ENCODE measurements at regions not wholly inside any gene's neighbourhood (a gene's known extent, or its start where the extent isn't known, plus 50 kb on each side); places are given as distances from the start of the nearest gene placed in this dataset.
"Not testable (repeated sequence)": the region's sequence is repeated elsewhere in the genome, so short reads cannot be mapped to it uniquely, and the experiment has no call there.

DNA sequence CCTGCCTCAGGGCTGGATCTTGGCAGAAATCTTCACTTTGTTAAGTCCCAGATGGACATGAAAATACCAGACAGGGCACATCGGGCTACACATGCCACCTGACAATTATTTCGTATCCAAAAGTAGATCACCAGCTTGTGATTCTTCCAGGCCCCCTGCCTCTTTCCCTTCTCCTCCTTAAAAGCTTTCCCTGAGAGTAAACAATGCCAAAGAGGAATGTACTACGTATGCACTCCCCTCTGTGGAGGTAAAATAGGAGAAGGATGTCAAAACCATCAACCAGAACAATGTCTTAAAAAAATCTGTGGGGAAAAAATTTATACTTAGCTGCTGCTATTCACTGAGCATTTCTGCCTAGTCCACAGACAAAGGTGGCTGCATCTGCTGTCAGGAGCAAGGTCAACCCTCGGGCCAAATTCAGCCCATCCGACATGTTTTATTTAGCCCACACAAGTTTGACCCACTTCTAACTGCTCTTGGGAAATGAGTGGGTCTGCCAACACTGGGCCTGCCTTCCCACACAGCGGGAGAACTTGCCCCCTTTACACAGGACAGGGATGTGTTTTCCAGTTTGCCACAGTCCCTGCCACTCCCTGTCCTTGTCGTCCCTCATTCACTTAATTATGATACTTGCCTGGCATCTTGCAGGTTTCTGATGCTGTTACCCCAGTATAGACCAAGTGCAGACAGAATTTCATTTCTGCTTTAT lies 74.7 kb upstream of the NBPF26 start:
- DNase-seq (ENCODE audit: low spot score); ATAC-seq; intact Hi-C loops (cut with DNase I): not testable (repeated sequence)

DNA sequence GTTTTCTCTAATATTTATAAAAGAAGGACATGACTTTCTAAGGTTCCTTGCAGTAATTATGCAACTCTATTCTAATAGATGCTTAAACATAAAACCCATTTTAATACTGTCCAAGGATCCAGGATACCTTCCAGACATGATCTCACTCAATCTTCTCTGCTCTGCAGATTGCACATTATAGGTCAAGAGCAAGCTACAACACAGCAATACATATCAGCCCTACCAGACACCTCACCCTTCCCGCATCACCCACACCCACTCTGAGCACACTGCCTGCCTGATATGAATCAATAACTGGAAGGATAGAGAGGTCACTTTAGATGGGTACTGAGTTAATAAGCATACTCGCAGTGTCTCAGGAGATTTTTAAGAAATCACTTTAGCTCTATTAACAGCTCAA lies 74.0 kb upstream of the NBPF26 start:
- DNase-seq (ENCODE audit: low spot score); intact Hi-C loops (cut with DNase I); ATAC-seq: not testable (repeated sequence)

DNA sequence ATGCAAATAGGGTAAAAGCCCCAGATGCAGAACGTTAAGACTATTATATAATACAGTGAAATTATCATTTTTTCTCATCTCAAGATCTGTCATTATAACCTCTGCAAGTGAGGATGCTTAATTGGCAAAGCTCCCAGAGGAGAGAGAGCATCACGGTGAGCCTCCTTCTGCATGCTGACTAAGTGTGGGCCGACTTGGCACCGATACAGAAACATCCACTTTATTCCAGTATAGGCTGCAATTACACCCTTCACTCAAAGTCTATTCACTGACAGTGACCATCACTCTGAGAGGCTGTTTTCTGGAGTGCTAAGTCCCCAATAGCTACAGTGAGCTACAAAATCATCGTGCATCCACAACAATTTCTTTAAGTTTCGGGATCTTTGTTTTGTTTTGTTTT lies 69.6 kb upstream of the NBPF26 start:
- intact Hi-C loops (cut with DNase I); DNase-seq (ENCODE audit: low spot score); ATAC-seq: not testable (repeated sequence)

DNA sequence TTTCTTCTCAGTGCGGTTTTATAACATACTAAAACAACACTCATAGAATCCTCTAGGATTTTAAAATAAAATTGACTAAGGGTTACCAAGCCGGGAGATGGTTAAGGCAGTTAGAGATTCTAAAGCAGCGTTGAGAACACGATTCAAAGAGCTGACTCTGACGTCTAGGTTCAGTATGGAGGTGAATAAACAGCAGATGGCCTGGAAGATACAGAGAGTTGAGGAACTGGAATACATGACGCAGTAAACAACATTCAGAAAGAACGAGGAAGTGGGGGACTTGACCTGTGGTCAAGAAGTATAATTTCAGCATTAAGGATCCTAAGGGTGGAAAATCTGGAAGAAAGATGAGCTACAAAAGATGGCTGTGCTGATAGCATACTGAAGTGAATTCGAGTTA lies 68.4 kb upstream of the NBPF26 start:
- peak; percentile 48 for ATAC-seq
- intact Hi-C loops (cut with DNase I); DNase-seq (ENCODE audit: low spot score): not testable (repeated sequence)

DNA sequence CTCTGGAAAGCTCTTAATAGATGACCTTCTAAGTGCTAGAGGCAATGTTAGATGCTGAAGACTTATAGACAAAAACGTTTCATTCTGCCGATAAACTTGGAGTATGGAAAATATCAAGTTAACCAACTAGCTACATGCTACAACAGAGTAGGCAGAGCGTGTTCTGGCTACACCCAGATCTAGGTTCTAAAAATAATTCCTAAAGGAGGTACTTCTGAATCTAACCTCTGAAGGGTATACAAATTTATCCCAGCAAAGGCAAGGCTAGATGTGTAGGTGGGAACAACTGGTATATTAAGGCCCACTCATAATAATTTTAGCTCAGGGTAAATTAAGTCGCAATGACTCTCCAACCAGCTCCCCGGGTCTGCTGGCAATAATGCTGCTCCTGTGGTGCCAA lies 67.6 kb upstream of the NBPF26 start:
- ATAC-seq; intact Hi-C loops (cut with DNase I); DNase-seq (ENCODE audit: low spot score): not testable (repeated sequence)

DNA sequence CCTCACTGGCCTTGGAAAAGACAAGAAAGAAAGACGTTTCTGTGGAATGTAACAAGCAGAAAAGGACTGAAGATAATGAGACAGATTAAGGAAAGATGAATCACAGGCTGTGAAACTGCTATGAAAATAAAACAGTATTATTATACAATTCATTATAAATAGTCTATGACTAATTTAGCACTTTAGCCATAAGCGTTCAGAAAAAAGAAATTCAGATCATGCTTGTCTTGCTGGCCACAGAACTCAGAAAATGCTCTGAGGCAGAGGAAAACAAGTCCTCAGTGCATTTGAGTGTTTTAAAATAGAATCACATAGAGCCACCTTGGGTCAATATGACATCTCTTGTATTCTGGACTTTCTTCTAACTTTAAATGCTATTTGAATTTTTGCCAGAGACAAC lies 65.9 kb upstream of the NBPF26 start:
- DNase-seq (ENCODE audit: low spot score); intact Hi-C loops (cut with DNase I): not testable (repeated sequence)
- ATAC-seq: peak; percentile 49

DNA sequence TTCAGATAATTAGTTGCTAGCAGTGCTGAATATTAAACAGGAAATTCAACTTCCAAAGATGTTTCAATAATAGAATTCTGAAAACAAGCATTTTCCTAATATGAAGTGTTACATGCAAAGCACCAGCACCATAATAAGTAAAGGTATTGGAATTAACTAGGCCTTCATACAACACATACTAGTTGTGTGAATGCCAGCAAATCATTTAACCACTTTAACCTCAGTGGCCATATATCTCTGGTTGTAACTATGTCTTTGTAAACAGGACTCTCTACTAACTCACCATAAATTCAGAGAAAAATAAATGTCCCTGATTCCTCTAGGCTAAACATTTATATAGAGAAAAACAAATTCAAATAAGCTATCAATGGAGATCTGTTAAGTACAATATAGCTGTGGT lies 65.1 kb upstream of the NBPF26 start:
- DNase-seq (ENCODE audit: low spot score); intact Hi-C loops (cut with DNase I); ATAC-seq: not testable (repeated sequence)

DNA sequence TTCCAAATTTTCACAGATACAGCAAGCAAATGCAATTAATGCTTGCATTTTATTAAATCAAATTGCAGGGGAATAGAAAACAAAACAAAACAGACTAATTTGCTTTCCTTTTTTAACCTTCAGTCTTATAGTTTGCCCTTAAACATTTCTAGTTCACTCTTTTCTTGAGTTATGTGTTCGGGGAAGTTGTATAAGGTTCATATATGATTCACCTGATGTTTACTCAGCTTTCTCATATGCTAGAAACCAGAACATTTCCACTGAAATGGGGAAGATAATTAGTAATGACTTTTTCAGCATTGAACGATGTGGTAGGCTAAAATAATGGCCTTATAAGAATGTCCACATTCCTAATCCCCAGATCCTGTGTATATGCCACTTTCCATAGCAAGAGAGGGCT lies 64.6 kb upstream of the NBPF26 start:
- DNase-seq (ENCODE audit: low spot score); intact Hi-C loops (cut with DNase I); ATAC-seq: not testable (repeated sequence)

DNA sequence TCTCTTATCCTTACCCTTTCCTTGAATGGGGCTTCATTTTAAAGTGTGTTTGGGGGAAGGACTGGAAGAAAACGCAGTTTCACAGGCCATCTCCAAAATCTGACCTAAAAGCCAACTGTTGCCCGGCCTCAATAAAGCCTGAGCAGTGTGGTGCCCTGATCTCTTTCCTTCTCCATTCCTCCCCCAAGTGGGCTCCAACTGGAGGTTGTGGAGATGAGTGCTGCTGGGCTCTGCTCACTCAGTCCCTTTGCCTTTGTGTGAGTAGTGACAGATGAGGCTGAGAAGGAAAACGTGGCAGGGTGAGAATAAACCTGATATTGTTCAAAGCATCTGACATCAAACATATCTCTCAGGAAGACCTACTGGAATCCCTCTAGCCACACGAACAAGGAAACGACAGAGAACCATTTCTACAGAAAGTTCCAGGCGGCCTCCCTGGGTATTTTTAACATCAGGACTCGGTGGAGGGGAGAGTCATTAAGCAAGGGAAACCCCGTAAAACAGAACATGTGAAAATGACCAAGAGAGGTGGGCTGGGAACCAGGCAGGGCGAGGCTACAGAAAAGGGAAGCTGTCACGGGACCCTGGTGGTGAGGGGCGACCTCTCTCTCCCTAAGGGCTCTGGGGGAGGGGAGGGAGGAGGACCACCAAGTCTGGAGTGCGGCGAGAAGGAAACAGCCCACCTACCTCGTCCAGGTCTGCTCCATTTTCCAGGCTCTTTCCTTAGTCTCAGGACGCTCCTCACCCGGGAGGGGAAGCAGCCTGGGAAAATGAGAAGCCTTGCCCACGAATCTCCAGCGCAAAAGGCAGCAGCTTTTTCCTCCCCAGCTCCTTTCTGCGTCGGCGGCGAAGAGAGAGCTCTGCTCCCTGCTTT lies 59.1 kb upstream of the NBPF26 start:
- ATAC-seq: peak; percentile 68
- intact Hi-C loops (cut with DNase I); DNase-seq (ENCODE audit: low spot score): not testable (repeated sequence)

DNA sequence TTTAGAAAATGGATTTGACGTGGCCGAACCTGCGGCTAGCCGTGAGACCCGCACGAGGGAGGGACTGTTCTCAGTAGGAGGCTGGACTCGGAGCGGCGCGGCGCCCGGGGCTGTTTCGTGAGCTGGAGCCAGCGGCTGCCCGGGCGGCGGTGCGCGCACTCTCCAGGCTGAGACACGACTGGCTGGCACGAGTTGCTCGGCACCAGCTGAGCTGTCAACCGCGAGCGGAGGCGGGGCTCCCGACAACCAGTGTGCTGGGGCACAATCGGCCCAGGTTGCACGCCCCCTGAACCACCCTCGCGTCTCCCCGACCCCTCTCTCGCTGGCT lies 58.5 kb upstream of the NBPF26 start:
- peak; percentile 97 for ATAC-seq
- intact Hi-C loops (cut with DNase I); DNase-seq (ENCODE audit: low spot score): not testable (repeated sequence)

DNA sequence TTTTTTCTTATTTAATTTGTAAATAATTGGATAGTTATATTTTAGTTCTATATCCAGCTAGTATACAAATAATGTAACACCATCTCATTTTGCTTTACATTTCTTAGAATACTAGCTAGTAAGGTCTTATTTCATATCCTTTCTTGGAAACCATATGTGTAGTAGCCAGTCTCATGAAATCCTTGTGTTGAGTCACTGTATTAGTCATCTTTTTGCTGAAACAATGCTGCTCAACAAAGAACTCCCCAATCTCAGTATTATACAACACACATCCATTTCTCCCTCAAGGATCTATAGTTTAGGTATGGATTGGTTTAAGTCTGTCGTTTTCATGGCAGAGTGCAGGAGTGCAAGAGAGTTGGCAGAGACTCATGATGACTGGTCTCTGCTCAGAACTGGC lies 55.6 kb upstream of the NBPF26 start:
- DNase-seq (ENCODE audit: low spot score); ATAC-seq; intact Hi-C loops (cut with DNase I): not testable (repeated sequence)
